MM.1S (cell line): ENCODE measurements at regions not wholly inside any gene's neighbourhood (a gene's known extent, or its start where the extent isn't known, plus 50 kb on each side); places are given as distances from the start of the nearest gene placed in this dataset.
"Not testable (repeated sequence)": the region's sequence is repeated elsewhere in the genome, so short reads cannot be mapped to it uniquely, and the experiment has no call there.

ENCODE experiments used
- EZH2 ChIP-seq: fragments of 300-600 bp; sonication (generic); optimal IDR thresholded peaks from 2 replicates; pipeline ENCODE3; 2017; ENCODE audit warnings: low read depth, mild to moderate bottlenecking, antibody characterized with exemption, low read length, mixed read lengths
- EZH2phosphoT487 ChIP-seq: fragments of 300-600 bp; sonication (generic); IDR thresholded peaks from 2 replicates; pipeline ENCODE4 v1.6.1; 2018; ENCODE audit warnings: antibody characterized with exemption, low read length
- TF ChIP-seq, protein P1 (sequence below): fragments of 300-600 bp; sonication (generic); IDR thresholded peaks from 2 replicates; pipeline ENCODE4 v1.5.1; 2016; ENCODE audit warnings: antibody characterized with exemption, low read length, mixed read lengths

DNA sequence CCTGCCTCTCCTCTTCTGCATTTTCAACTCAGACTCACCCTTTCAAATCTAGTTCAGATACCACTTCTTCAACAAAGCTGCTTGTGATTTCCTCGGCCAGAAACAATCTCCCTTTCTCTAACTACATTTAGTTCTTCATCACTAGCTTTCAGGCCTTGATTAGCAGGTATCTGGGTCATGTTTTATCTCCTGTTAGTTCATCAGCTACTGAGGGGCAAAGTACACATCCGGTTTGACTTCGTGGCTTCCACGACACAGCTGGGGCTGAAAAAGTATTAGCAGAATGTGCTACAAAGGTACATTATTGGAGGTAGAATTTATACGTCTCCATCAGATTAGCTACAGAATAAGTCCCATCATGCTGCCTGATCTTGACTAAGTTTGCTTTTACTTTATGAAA is 197.2 kb upstream of the PRKX start:
- TF ChIP-seq, protein P1, sequence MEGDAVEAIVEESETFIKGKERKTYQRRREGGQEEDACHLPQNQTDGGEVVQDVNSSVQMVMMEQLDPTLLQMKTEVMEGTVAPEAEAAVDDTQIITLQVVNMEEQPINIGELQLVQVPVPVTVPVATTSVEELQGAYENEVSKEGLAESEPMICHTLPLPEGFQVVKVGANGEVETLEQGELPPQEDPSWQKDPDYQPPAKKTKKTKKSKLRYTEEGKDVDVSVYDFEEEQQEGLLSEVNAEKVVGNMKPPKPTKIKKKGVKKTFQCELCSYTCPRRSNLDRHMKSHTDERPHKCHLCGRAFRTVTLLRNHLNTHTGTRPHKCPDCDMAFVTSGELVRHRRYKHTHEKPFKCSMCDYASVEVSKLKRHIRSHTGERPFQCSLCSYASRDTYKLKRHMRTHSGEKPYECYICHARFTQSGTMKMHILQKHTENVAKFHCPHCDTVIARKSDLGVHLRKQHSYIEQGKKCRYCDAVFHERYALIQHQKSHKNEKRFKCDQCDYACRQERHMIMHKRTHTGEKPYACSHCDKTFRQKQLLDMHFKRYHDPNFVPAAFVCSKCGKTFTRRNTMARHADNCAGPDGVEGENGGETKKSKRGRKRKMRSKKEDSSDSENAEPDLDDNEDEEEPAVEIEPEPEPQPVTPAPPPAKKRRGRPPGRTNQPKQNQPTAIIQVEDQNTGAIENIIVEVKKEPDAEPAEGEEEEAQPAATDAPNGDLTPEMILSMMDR = not testable (repeated sequence)
- TF ChIP-seq EZH2phosphoT487, EZH2: not testable (repeated sequence)
